GM23338 (cell line): ENCODE measurements at regions not wholly inside any gene's neighbourhood (a gene's known extent, or its start where the extent isn't known, plus 50 kb on each side); places are given as distances from the start of the nearest gene placed in this dataset.

Experiments
- ATAC-seq: fragments of 200-7000 bp; cut with Tn5 transposase; 3 replicates; pipeline ENCODE4 v1.9.1; 2020
- DNase-seq: peaks from one replicate; pipeline ENCODE4 v3.0.0-alpha.2; 2015; ENCODE audit warnings: low spot score
- H2AFZ ChIP-seq: fragments of 200-600 bp; sonication (generic); 2 replicates; pipeline ENCODE4 v1.8.0; 2016; ENCODE audit warnings: antibody characterized with exemption, mild to moderate bottlenecking, moderate library complexity
- H3F3A ChIP-seq: fragments of 200-600 bp; sonication (generic); replicated peaks from 2 replicates; pipeline ENCODE4 v1.8.0; 2017; ENCODE audit warnings: antibody characterized with exemption, mixed run types, low read depth
- H3K27ac ChIP-seq: fragments of 200-600 bp; sonication (generic); 2 replicates; pipeline ENCODE4 v1.6.1; 2016; ENCODE audit warnings: low read depth
- H3K27me3 ChIP-seq: fragments of 200-600 bp; sonication (generic); 2 replicates; pipeline ENCODE4 v1.8.0; 2016; ENCODE audit warnings: mild to moderate bottlenecking, mixed run types, moderate library complexity; ENCODE audit not compliant: insufficient read depth
- H3K36me3 ChIP-seq: fragments of 200-600 bp; sonication (generic); 2 replicates; pipeline ENCODE4 v1.8.0; 2016; ENCODE audit warnings: mild to moderate bottlenecking; ENCODE audit not compliant: insufficient read depth
- H3K4me1 ChIP-seq: fragments of 200-600 bp; sonication (generic); 2 replicates; pipeline ENCODE4 v1.8.0; 2016; ENCODE audit warnings: mild to moderate bottlenecking, moderate library complexity; ENCODE audit not compliant: insufficient read depth
- H3K4me2 ChIP-seq: fragments of 200-600 bp; sonication (generic); 2 replicates; pipeline ENCODE4 v1.7.1; 2017; ENCODE audit warnings: mixed run types
- H3K4me3 ChIP-seq: fragments of 200-600 bp; sonication (generic); 2 replicates; pipeline ENCODE4 v1.6.1; 2016; ENCODE audit warnings: mixed run types
- H3K79me2 ChIP-seq: fragments of 200-600 bp; sonication (generic); replicated peaks from 2 replicates; pipeline ENCODE4 v1.8.0; 2017; ENCODE audit warnings: mild to moderate bottlenecking; ENCODE audit not compliant: insufficient read depth
- H3K9me2 ChIP-seq: fragments of 200-600 bp; sonication (generic); 2 replicates; pipeline ENCODE4 v1.8.0; 2017; ENCODE audit not compliant: insufficient read depth
- H4K20me1 ChIP-seq: fragments of 200-600 bp; sonication (generic); replicated peaks from 2 replicates; pipeline ENCODE4 v1.8.0; 2017; ENCODE audit warnings: mild to moderate bottlenecking; ENCODE audit not compliant: insufficient read depth
- H3K27ac Mint-ChIP-seq: 2 replicates; pipeline ENCODE4 v1.8.0; 2020; ENCODE audit warnings: inconsistent platforms, mild to moderate bottlenecking, moderate library complexity, mixed read lengths
- H3K27me3 Mint-ChIP-seq: 3 replicates; pipeline ENCODE4 v1.8.0; 2022; ENCODE audit warnings: low read depth, mild to moderate bottlenecking, moderate library complexity, mixed read lengths, inconsistent platforms; ENCODE audit not compliant: insufficient read depth, poor library complexity
- H3K36me3 Mint-ChIP-seq: 3 replicates; pipeline ENCODE4 v1.8.0; 2021; ENCODE audit warnings: low read depth, mild to moderate bottlenecking, inconsistent platforms, moderate library complexity, mixed read lengths
- H3K4me1 Mint-ChIP-seq: 3 replicates; pipeline ENCODE4 v1.8.0; 2020; ENCODE audit warnings: mild to moderate bottlenecking, inconsistent platforms, mixed read lengths
- H3K4me3 Mint-ChIP-seq: 3 replicates; pipeline ENCODE4 v1.8.0; 2021; ENCODE audit warnings: moderate library complexity, mild to moderate bottlenecking, inconsistent platforms, mixed read lengths
- H3K9me3 Mint-ChIP-seq: 3 replicates; pipeline ENCODE4 v1.8.0; 2020; ENCODE audit warnings: moderate library complexity, mild to moderate bottlenecking, inconsistent platforms, mixed read lengths
- CREB1 ChIP-seq: fragments of 250-450 bp; sonication (Bioruptor Pico); IDR thresholded peaks from 2 replicates; pipeline ENCODE4 v1.5.0; 2020; ENCODE audit warnings: low read depth, mild to moderate bottlenecking, moderate library complexity
- EZH2phosphoT487 ChIP-seq: fragments of 200-600 bp; sonication (generic); IDR thresholded peaks from one replicate; pipeline ENCODE4 v1.8.1; 2018; ENCODE audit warnings: antibody characterized with exemption; ENCODE audit not compliant: unreplicated experiment
- NANOG ChIP-seq: IDR thresholded peaks from 2 replicates; pipeline ENCODE4 v1.6.1; 2016; ENCODE audit warnings: antibody characterized with exemption, borderline replicate concordance
- POLR2AphosphoS5 ChIP-seq: IDR thresholded peaks from 2 replicates; pipeline ENCODE4 v1.6.1; 2016; ENCODE audit warnings: antibody characterized with exemption, low read depth
- STAT1 ChIP-seq: IDR thresholded peaks from one replicate; pipeline ENCODE4 v1.6.1; 2016; ENCODE audit warnings: antibody characterized with exemption; ENCODE audit not compliant: unreplicated experiment
- ZNF114 ChIP-seq: fragments of 250-450 bp; sonication (Bioruptor Pico); IDR thresholded peaks from 2 replicates; pipeline ENCODE4 v1.5.0; 2020; ENCODE audit warnings: mild to moderate bottlenecking, moderate library complexity
- TF ChIP-seq, protein P1 (sequence below): fragments of 250-450 bp; sonication (Bioruptor Pico); IDR thresholded peaks from 2 replicates; pipeline ENCODE4 v1.5.0; 2020; ENCODE audit warnings: mild to moderate bottlenecking, moderate library complexity

GRCh38 chr9:22206833-22207232 lies 197.7 kb upstream of the CDKN2B start (continued):
- TF ChIP-seq, protein P1, sequence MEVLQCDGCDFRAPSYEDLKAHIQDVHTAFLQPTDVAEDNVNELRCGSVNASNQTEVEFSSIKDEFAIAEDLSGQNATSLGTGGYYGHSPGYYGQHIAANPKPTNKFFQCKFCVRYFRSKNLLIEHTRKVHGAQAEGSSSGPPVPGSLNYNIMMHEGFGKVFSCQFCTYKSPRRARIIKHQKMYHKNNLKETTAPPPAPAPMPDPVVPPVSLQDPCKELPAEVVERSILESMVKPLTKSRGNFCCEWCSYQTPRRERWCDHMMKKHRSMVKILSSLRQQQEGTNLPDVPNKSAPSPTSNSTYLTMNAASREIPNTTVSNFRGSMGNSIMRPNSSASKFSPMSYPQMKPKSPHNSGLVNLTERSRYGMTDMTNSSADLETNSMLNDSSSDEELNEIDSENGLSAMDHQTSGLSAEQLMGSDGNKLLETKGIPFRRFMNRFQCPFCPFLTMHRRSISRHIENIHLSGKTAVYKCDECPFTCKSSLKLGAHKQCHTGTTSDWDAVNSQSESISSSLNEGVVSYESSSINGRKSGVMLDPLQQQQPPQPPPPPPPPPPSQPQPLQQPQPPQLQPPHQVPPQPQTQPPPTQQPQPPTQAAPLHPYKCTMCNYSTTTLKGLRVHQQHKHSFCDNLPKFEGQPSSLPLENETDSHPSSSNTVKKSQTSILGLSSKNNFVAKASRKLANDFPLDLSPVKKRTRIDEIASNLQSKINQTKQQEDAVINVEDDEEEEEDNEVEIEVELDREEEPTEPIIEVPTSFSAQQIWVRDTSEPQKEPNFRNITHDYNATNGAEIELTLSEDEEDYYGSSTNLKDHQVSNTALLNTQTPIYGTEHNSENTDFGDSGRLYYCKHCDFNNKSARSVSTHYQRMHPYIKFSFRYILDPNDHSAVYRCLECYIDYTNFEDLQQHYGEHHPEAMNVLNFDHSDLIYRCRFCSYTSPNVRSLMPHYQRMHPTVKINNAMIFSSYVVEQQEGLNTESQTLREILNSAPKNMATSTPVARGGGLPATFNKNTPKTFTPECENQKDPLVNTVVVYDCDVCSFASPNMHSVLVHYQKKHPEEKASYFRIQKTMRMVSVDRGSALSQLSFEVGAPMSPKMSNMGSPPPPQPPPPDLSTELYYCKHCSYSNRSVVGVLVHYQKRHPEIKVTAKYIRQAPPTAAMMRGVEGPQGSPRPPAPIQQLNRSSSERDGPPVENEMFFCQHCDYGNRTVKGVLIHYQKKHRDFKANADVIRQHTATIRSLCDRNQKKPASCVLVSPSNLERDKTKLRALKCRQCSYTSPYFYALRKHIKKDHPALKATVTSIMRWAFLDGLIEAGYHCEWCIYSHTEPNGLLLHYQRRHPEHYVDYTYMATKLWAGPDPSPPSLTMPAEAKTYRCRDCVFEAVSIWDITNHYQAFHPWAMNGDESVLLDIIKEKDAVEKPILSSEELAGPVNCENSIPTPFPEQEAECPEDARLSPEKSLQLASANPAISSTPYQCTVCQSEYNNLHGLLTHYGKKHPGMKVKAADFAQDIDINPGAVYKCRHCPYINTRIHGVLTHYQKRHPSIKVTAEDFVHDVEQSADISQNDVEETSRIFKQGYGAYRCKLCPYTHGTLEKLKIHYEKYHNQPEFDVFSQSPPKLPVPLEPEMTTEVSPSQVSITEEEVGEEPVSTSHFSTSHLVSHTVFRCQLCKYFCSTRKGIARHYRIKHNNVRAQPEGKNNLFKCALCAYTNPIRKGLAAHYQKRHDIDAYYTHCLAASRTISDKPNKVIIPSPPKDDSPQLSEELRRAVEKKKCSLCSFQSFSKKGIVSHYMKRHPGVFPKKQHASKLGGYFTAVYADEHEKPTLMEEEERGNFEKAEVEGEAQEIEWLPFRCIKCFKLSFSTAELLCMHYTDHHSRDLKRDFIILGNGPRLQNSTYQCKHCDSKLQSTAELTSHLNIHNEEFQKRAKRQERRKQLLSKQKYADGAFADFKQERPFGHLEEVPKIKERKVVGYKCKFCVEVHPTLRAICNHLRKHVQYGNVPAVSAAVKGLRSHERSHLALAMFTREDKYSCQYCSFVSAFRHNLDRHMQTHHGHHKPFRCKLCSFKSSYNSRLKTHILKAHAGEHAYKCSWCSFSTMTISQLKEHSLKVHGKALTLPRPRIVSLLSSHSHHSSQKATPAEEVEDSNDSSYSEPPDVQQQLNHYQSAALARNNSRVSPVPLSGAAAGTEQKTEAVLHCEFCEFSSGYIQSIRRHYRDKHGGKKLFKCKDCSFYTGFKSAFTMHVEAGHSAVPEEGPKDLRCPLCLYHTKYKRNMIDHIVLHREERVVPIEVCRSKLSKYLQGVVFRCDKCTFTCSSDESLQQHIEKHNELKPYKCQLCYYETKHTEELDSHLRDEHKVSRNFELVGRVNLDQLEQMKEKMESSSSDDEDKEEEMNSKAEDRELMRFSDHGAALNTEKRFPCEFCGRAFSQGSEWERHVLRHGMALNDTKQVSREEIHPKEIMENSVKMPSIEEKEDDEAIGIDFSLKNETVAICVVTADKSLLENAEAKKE (CRISPR knock-in tag): no peak
- TF ChIP-seq EZH2phosphoT487 (no peak), STAT1 (no peak), POLR2AphosphoS5 (no peak), CREB1 (CRISPR knock-in tag) (no peak), ZNF114 (CRISPR knock-in tag) (no peak)

- no peaks in the 10 kb centered on the region for H3K9me2 ChIP-seq
- no peak overlapping the region for H2AFZ ChIP-seq
- Mint-ChIP-seq H3K4me1 (no peaks in the 10 kb centered on the region), H3K4me3 (no peak overlapping the region), H3K27me3 (no peaks in the 10 kb centered on the region), H3K36me3 (no peaks in the 10 kb centered on the region), H3K9me3 (no peaks in the 10 kb centered on the region), H3K27ac (no peak overlapping the region)
- no peaks in the 10 kb centered on the region for H4K20me1 ChIP-seq
- H3F3A ChIP-seq: no peaks in the 10 kb centered on the region
- ATAC-seq (no peak), DNase-seq (no peak)
- H3K4me3 ChIP-seq: no peak overlapping the region
- H3K79me2 ChIP-seq: no peaks in the 10 kb centered on the region
- no peak overlapping the region for H3K4me2 ChIP-seq
- no peaks in the 10 kb centered on the region for H3K4me1 ChIP-seq
- no peak overlapping the region for H3K27ac ChIP-seq
- H3K27me3 ChIP-seq: no peaks in the 10 kb centered on the region
- no peaks in the 10 kb centered on the region for H3K36me3 ChIP-seq
- no peak for TF ChIP-seq CREB1 (CRISPR knock-in tag)
- no peak for TF ChIP-seq NANOG
- TF ChIP-seq, protein P1 (CRISPR knock-in tag): no peak
- TF ChIP-seq STAT1: no peak
- TF ChIP-seq ZNF114 (CRISPR knock-in tag): no peak
These were observed 199.9 kb upstream of the CDKN2B start for GRCh38 chr9:22208846-22209585.
